HEK293 (cell line): ENCODE measurements at regions not wholly inside any gene's neighbourhood (a gene's known extent, or its start where the extent isn't known, plus 50 kb on each side); places are given as distances from the start of the nearest gene placed in this dataset.
A peak's percentile ranks its signal among the peaks of the same experiment; 100 is the strongest.

ENCODE experiments used
- CTCF ChIA-PET: fragments of 350-600 bp; formaldehyde crosslinking; extraction: SDS; loops from one replicate; lab custom pipeline; 2021; ENCODE audit warnings: antibody characterized with exemption; lab: Yijun Ruan, JAX
- POLR2A ChIA-PET: fragments of 300-600 bp; formaldehyde crosslinking; extraction: SDS; loops from one replicate; lab custom pipeline; 2020; ENCODE audit warnings: antibody characterized with exemption, inconsistent platforms; lab: Yijun Ruan, JAX
- H3K27ac ChIP-seq: fragments of 200-500 bp; sonication (Bioruptor generic); 2 replicates; pipeline ENCODE4 v1.5.1; 2014; ENCODE audit warnings: low read depth, low read length, control low read depth, inconsistent platforms; ENCODE audit errors: extremely low read depth
- H3K36me3 ChIP-seq, 2 experiments: fragments of 200-500 bp in 1 of 2; sonication (Bioruptor generic) in 1 of 2; 1 replicate in 1 of 2; 2 replicates in 1 of 2; pipeline ENCODE4 v1.5.1; 2014 to 2017; ENCODE audit warnings: inconsistent platforms in 2 of 2, low read length in 2 of 2; ENCODE audit not compliant: control insufficient read depth in 2 of 2, insufficient read depth in 1 of 2
- H3K4me1 ChIP-seq: fragments of 200-500 bp; sonication (Bioruptor generic); 2 replicates; pipeline ENCODE4 v1.5.1; 2014; ENCODE audit warnings: mild to moderate bottlenecking, low read length, inconsistent platforms; ENCODE audit not compliant: control insufficient read depth, insufficient read depth
- H3K4me3 ChIP-seq: 2 replicates; pipeline ENCODE4 v1.5.1; 2011; ENCODE audit warnings: low read depth, mild to moderate bottlenecking, control low read depth, low read length, moderate library complexity
- H3K9me3 ChIP-seq: fragments of 200-500 bp; sonication (Bioruptor generic); 2 replicates; pipeline ENCODE4 v1.5.1; 2014; ENCODE audit warnings: low read depth, low read length, inconsistent platforms; ENCODE audit not compliant: control insufficient read depth, insufficient read depth
- MEIS1 ChIP-seq: sonication (generic); formaldehyde crosslinking; IDR thresholded peaks from 2 replicates; pipeline ENCODE4 v1.8.1; 2022; ENCODE audit warnings: missing genetic modification reagents, mild to moderate bottlenecking, borderline replicate concordance
- PRDM10 ChIP-seq: fragments of 450-650 bp; formaldehyde crosslinking; IDR thresholded peaks from 2 replicates; pipeline ENCODE4 v1.5.1; 2016; ENCODE audit warnings: missing biosample characterization, missing genetic modification characterization
- SP7 ChIP-seq: fragments of 450-650 bp; formaldehyde crosslinking; IDR thresholded peaks from 2 replicates; pipeline ENCODE4 v1.5.1; 2016; ENCODE audit warnings: missing biosample characterization, missing genetic modification characterization
- TSHZ1 ChIP-seq: fragments of 450-650 bp; formaldehyde crosslinking; IDR thresholded peaks from 2 replicates; pipeline ENCODE4 v1.5.1; 2016; ENCODE audit warnings: missing biosample characterization, missing genetic modification characterization, borderline replicate concordance
- ZNF18 ChIP-seq: fragments of 450-650 bp; formaldehyde crosslinking; IDR thresholded peaks from 2 replicates; pipeline ENCODE4 v1.5.1; 2016; ENCODE audit warnings: missing biosample characterization, missing genetic modification characterization
- ZNF416 ChIP-seq: fragments of 450-650 bp; formaldehyde crosslinking; IDR thresholded peaks from 2 replicates; pipeline ENCODE4 v1.5.1; 2016; ENCODE audit warnings: missing biosample characterization, missing genetic modification characterization
- ZNF449 ChIP-seq: fragments of 450-650 bp; formaldehyde crosslinking; IDR thresholded peaks from 2 replicates; pipeline ENCODE4 v1.5.1; 2017; ENCODE audit warnings: missing biosample characterization, mild to moderate bottlenecking, missing genetic modification characterization, moderate library complexity
- ZNF48 ChIP-seq: fragments of 450-650 bp; formaldehyde crosslinking; IDR thresholded peaks from 2 replicates; pipeline ENCODE4 v1.5.1; 2016; ENCODE audit warnings: missing biosample characterization, missing genetic modification characterization
- ZNF571 ChIP-seq: fragments of 450-650 bp; formaldehyde crosslinking; IDR thresholded peaks from 2 replicates; pipeline ENCODE4 v1.5.0; 2017; ENCODE audit warnings: missing biosample characterization, missing genetic modification characterization
- ZNF610 ChIP-seq: fragments of 450-650 bp; formaldehyde crosslinking; IDR thresholded peaks from 2 replicates; pipeline ENCODE4 v1.5.1; 2016; ENCODE audit warnings: missing biosample characterization, missing genetic modification characterization, borderline replicate concordance
- ZNF624 ChIP-seq: fragments of 450-650 bp; formaldehyde crosslinking; IDR thresholded peaks from 2 replicates; pipeline ENCODE4 v1.5.1; 2017; ENCODE audit warnings: missing biosample characterization, missing genetic modification characterization
- ZNF776 ChIP-seq: fragments of 450-650 bp; formaldehyde crosslinking; IDR thresholded peaks from 2 replicates; pipeline ENCODE4 v1.5.0; 2017; ENCODE audit warnings: missing biosample characterization, missing genetic modification characterization, borderline replicate concordance
- TF ChIP-seq, protein P1 (sequence below): fragments of 450-650 bp; formaldehyde crosslinking; IDR thresholded peaks from 2 replicates; pipeline ENCODE4 v1.5.1; 2016; ENCODE audit warnings: missing biosample characterization, missing genetic modification characterization

DNA sequence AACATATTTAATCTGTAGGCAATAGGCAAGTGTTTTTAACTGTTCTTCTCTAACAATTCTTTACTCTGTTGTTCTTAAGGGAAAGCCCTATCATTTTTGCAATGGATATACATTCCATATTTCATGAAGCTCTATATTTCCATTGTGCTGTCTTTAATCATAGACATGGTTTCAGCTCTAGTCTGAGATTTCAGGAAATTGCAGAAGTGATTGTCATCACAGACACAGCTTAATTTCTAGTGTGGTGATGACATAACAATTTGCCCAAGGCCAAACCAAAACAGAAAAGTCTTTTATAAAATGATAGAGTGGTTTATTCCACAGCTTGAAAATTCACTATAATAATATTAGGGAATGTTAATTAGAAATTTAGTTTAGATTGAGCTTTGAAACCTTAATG, 494.1 kb upstream of the SEMA3A start:
- ChIA-PET CTCF (interaction anchor here (0.7 kb wide), 1 partner anchor 38 kb away, joined by 4 read pairs; no protein-coding TSS in a partner anchor), POLR2A (no interaction called here)
- Histone ChIP-seq H3K36me3 (no peaks in the 10 kb centered on the region), H3K4me1 (no peaks in the 10 kb centered on the region), H3K27ac (no peak overlapping the region), H3K9me3 (no peaks in the 10 kb centered on the region), H3K4me3 (no peak overlapping the region)
- TF ChIP-seq, protein P1, sequence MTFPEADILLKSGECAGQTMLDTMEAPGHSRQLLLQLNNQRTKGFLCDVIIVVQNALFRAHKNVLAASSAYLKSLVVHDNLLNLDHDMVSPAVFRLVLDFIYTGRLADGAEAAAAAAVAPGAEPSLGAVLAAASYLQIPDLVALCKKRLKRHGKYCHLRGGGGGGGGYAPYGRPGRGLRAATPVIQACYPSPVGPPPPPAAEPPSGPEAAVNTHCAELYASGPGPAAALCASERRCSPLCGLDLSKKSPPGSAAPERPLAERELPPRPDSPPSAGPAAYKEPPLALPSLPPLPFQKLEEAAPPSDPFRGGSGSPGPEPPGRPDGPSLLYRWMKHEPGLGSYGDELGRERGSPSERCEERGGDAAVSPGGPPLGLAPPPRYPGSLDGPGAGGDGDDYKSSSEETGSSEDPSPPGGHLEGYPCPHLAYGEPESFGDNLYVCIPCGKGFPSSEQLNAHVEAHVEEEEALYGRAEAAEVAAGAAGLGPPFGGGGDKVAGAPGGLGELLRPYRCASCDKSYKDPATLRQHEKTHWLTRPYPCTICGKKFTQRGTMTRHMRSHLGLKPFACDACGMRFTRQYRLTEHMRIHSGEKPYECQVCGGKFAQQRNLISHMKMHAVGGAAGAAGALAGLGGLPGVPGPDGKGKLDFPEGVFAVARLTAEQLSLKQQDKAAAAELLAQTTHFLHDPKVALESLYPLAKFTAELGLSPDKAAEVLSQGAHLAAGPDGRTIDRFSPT, result no peak
- 0 out of 2 replicates have a peak, but pooled peaks have one; percentile 28 for TF ChIP-seq PRDM10

- Histone ChIP-seq H3K9me3 (no peaks in the 10 kb centered on the region), H3K36me3 (no peaks in the 10 kb centered on the region), H3K27ac (no peak overlapping the region), H3K4me1 (0 out of 2 replicates have a peak, but pooled peaks cover 5% of the 10 kb centered on the region), H3K4me3 (no peak overlapping the region)
- TF ChIP-seq ZNF18 (tag by site-specific recombination), result no peak
- TF ChIP-seq MEIS1 (CRISPR knock-in tag), result no peak
- POLR2A ChIA-PET, result no interaction called here
- CTCF ChIA-PET, result no interaction called here
Measured at GRCh38 chr7:84686373-84686772, 491.8 kb upstream of the SEMA3A start.

DNA sequence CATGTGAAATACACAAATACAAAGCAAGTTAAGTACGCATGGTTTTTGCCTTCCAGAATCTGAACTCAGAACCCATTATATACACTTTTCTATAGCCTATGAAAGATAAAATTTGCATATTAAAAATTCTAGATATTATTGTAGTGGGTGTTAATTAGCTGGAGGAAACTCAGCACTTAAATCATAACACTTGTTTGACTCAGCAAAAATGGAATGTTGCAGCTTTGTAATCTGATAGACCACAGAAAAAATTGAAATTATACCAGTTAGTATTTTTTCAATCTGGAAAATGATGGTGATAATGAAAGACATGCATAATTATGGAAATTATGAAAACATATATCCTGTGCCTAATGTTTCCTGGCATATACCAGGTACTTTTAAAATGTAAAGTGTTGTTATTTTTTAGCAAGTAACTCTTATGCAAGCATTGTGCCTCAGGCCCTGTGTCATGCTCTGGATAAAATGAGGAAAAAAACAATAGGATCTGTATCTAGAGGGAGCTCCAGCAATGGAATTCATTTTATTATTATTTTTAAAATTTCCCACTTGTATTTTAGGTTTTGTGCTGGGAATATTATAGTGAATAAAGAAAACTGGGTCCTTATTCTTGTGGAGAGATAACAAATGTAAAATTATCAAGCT, 490.4 kb upstream of the SEMA3A start:
- ChIA-PET CTCF (interaction anchor here (1.3 kb wide), 1 partner anchor 9 kb away, joined by 4 read pairs; no protein-coding TSS in a partner anchor), POLR2A (no interaction called here)
- Histone ChIP-seq H3K4me1 (0 out of 2 replicates have a peak, but pooled peaks cover 5% of the 10 kb centered on the region), H3K9me3 (no peaks in the 10 kb centered on the region), H3K27ac (no peak overlapping the region), H3K36me3 (no peaks in the 10 kb centered on the region), H3K4me3 (no peak overlapping the region)
- TF ChIP-seq ZNF416 (tag by site-specific recombination) (no peak), ZNF776 (no peak), SP7 (tag by site-specific recombination) (no peak), ZNF624 (tag by site-specific recombination) (no peak), ZNF571 (tag by site-specific recombination) (no peak), ZNF48 (no peak), ZNF449 (tag by site-specific recombination) (no peak), MEIS1 (CRISPR knock-in tag) (no peak), ZNF610 (no peak), TSHZ1 (tag by site-specific recombination) (no peak)
